H54 (cell line): ENCODE measurements at regions not wholly inside any gene's neighbourhood (a gene's known extent, or its start where the extent isn't known, plus 50 kb on each side); places are given as distances from the start of the nearest gene placed in this dataset.

Source experiments
- DNase-seq: peaks from one replicate; pipeline ENCODE4 v3.0.0; 2011; ENCODE audit warnings: low spot score, mixed read lengths; ENCODE audit not compliant: insufficient read length
- FAIRE-seq: peaks from 3 replicates; lab custom pipeline; 2011; peaks lifted over from hg19 to GRCh38; lab: Jason Lieb, UNC
- POLR2A ChIP-seq: IDR thresholded peaks from 2 replicates; pipeline ENCODE4 v1.6.1; 2011; ENCODE audit warnings: low read depth, mild to moderate bottlenecking, low read length

DNA sequence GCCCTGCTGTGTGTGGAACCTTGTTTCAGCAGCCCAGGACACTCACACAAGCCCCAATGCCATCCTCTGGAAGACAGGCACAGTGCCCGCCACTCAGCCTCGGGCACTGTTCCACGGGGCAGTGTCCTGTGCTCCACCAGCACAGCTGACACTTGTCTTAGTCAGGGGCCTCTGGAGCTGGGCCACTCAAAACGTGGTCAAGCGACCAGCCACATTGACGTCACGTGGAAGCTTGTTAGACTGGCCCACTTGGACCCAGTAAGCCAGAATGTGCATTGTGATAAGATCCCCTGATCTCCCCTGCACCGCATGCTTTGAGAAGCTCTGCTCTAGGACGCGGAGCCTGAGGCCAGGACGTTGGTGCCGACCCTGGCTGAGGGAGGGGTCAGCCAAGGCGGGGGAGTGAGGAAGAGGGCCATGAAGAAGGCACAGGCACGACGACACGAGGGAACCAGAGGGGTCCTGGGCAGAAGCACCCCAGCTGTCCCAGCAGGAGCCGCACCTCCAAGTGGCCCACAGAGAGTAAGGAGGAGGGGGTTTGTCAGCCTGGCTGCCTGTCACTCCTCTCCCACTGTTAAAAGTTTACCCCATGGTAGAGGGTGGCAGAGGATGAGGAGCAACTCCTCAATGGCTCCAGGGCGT, 64.6 kb downstream of the LINC01488 start:
- no peak for FAIRE-seq
- no peak for TF ChIP-seq POLR2A

GRCh38 chr11:69546735-69547370, 65.4 kb downstream of the LINC01488 start:
- no peak for DNase-seq

More for the DNA sequence above, 64.6 kb downstream of the LINC01488 start:
- no peak for DNase-seq

DNA sequence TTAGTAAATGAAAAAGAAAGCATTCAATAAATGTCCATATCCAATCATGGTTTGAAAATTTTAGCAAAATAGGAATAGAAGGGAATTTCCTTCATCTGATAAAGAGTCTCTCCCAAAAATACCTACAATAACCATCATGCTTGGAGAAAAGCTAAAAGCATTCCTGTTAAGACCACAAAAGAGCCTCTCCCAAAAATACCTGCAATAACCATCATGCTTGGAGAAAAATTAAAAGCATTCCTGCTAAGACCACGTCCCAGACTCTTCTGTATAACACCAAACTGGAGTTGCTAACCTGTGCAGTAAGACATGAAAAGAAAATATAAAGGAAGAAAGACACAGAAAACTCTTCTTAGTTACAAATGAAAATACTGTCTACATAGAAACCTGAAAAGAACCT, 69.4 kb downstream of the LINC01488 start:
- FAIRE-seq (no peak), DNase-seq (no peak)

More at GRCh38 chr11:69546735-69547370, 65.4 kb downstream of the LINC01488 start:
- TF ChIP-seq POLR2A, result no peak
- no peak for FAIRE-seq

GRCh38 chr11:69551963-69552362, 70.5 kb downstream of the LINC01488 start:
- DNase-seq, result no peak
- no peak for TF ChIP-seq POLR2A
- FAIRE-seq, result no peak

More for the DNA sequence above, 69.4 kb downstream of the LINC01488 start:
- no peak for TF ChIP-seq POLR2A

DNA sequence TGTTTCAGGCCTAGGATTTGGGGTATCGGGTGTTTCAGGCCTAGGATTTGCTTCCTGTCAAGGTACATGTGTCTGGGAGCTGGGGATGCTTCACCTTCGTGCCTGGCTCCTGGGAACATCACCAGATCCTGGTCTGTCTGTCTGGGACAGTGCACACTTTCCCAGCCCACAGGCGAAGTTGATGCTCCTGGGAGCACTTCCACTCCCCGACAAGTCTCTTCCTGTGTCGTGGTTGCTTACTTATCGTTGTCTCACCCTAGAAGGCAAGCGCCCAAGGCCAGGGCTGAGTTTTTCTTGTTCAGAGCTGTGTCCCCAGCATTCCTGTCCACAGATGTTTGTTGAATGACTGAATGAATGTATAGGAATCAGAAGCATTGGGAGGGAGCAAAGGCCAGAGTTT, 71.5 kb downstream of the LINC01488 start:
- no peak for DNase-seq
- no peak for TF ChIP-seq POLR2A
- FAIRE-seq, result no peak

DNA sequence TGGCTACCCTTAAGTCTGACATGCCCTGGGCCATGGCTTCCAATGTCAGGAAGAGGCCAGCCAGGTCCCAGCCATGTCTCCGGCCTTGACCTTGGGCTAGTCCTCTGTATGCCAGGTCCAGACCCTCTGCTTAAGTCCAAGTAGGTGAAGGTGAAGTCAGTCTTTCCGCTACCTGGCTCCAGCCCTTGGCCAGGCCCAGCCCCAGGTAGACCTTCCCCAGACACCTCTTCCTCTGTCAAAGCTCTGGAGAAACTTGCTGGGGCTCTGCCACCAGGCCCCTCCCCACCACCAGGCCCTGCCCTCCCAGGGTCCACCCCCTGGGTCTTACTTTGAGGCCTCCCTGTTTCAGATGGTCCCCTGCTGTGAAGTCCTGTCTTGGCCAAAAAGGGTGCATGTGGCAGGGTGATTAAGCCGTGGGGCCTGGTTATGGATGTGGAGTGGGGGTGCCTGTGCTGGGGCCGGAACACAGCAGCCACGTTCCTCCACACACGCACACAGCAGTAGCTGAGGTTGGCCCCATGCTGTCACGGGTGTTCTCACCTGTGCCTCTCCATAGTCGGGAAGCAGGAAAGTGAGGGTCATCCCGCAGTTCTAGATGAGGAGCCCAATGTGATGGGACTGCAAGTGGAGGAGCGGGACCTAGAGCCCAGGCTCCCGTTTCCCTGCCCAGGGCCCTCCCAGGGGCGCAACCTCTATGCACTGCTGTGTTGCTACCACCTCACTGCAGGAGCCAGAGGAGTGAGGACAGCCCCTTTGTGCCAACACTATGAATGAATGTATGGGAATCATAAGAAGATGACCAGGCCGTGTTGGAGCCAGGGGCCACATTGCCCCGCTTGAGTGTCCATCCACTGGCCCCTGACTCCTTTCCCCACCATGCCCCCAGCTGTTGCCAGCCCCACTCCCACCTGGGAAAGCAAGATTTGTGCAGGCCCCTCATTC, 72.2 kb downstream of the LINC01488 start:
- FAIRE-seq (no peak), DNase-seq (no peak)
- TF ChIP-seq POLR2A, result no peak

DNA sequence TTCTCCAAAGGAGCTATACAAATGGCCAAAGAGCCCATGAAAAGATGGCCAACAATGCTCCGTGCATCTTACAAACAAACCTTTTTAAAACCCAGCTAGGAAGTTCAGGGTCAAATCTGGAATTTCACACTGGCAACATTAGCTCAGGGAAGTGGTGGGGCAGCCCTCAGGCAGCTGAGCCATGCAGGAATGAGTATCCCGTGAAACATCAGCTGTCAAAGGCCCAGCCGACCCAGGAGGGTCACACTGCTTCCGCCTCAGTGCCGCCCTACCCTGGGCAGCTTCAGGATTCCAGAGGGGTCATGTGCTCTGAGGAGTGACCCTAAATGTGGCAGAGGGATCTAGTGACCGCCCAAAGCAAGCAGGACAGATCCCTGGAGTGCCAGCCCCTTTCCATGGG, 73.4 kb downstream of the LINC01488 start:
- no peak for TF ChIP-seq POLR2A
- FAIRE-seq (no peak), DNase-seq (no peak)

- no peak for TF ChIP-seq POLR2A
- FAIRE-seq (no peak), DNase-seq (no peak)
Measured at GRCh38 chr11:69557266-69557665, 75.8 kb downstream of the LINC01488 start.

DNA sequence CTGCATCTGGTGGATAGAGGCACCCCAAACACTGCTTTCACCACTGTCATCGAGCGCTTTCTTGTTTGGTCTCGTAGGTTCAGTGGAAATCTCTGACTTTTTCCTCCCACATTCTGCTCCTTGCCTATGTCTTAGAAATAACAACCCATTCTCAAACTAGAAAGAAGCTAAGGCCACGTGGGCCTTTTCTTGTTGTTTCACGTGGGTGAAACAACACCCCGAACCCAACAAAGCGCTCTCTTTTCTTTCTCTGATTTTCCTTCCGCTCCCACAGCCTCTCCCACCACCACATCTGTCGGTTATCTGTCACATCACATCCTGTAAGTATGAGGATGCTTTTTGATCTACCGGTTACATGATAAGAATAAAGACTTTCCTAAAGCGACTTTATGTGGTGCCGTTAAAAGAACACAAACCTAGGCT, 77.1 kb downstream of the LINC01488 start:
- FAIRE-seq (no peak), DNase-seq (no peak)
- no peak for TF ChIP-seq POLR2A

GRCh38 chr11:69559181-69559580, 77.7 kb downstream of the LINC01488 start:
- DNase-seq (no peak), FAIRE-seq (no peak)
- no peak for TF ChIP-seq POLR2A

DNA sequence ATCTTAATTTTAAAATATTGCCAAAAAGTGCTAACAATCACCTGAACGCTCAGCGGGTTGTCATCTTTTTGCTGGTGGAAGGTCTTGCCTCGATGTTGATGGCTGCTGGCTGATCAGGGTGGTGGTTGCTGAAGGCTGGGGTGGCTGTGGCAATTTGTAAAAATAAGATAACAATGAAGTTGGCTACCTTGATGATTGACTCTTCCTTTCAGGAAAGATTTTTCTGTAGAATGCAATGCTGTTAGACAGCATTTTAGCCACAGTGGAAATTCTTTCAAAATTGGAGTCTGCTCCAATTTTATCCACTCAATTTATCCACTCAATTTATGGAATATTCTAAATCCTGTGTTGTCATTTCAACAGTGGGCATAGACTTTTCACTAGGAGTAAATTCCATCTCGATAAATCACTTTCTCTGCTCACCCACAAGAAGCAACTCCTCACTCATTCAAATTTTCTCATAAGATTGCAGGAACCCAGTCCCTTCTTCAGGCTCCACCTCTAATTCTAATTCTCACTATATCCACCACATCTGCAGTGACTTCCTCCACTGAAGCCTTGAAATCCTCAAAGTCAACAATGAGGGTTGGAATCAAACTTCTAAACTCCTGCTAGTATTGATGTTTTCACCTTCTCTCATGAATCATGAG, 78.8 kb downstream of the LINC01488 start:
- DNase-seq, result no peak
- FAIRE-seq, result no peak
- no peak for TF ChIP-seq POLR2A

- FAIRE-seq (no peak), DNase-seq (no peak)
- TF ChIP-seq POLR2A, result no peak
Measured at GRCh38 chr11:69562302-69562701, 78.7 kb upstream of the CCND1 start.

GRCh38 chr11:69562816-69563215, 78.1 kb upstream of the CCND1 start:
- no peak for FAIRE-seq
- no peak for TF ChIP-seq POLR2A
- no peak for DNase-seq
